ENCODE measurements at regions not wholly inside any gene's neighbourhood (a gene's known extent, or its start where the extent isn't known, plus 50 kb on each side); places are given as distances from the start of the nearest gene placed in this dataset.
"Not testable (repeated sequence)": the region's sequence is repeated elsewhere in the genome, so short reads cannot be mapped to it uniquely, and the experiment has no call there.

DNA sequence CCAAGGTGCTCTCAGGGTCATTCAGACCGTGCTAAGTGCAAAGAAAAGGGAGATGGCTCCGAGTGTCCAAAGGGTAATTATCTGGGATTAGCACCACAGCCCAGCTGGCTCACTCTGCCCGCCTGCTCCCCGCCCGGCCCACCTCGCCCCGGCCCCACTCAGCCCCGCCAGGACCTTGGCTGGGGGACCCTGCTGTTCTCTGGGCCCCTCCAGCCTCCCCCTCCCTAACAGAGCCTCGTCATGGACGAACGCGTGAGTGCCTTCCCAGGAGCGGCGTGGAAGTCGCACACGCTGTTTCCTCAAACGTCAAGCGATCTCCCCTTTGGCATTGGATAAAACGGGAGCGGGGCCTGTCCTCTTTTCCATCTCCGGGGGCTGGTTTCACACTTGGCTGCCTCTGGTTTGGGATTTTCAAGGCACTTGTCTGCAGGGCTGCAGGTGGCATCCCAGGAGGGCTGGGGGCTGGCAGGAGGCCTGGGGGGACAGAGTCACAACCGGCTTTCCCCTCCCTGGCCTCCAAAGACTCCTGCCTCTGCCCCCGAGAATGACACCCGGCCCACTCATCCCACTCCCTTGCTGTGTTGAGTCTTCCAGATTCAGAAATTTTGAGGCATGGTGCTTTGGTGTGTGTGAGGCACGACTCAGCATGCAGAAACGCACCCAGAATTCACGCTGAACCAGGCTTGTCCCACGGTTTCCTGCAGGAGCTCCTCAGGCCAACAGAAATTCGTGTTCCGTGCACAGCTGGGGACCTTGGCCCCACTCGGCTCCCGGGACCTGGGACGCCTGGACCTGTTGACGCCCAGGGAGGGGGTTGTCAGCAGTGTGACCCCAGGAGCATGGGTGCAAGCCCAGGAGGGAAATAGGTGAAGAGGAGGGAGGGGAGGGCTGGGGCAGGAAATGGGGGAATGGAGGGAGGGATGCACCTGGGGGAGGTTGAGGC is 110.0 kb downstream of the PDGFA start:
- DNase-seq (ENCODE audit: low read depth), result no peak

DNA sequence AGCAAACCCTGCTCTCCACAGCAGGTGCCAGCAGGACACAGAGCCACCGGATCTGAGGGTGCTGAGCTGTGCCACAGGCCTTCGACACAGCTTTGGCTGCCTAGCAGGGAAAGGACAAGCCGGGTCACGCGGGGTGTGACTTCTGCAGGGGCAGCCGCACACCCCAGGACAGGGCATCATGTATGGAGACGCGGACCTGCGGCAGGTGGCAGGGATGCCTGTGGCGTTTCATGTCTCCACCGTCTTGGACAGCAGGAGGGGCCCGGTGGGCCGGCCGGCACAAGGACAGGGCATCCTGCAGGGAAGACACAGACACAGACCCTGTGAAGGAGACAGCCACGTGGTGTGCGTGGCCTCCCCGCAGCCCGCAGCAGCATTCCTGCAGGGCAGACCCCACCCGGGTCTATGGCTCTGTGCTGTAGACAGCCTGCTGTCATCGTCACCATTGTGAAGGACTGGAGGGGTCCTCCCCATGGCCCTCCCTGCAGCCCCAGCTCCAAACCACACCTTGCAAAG is 109.2 kb downstream of the PDGFA start:
- DNase-seq (ENCODE audit: low read depth), result no peak

DNA sequence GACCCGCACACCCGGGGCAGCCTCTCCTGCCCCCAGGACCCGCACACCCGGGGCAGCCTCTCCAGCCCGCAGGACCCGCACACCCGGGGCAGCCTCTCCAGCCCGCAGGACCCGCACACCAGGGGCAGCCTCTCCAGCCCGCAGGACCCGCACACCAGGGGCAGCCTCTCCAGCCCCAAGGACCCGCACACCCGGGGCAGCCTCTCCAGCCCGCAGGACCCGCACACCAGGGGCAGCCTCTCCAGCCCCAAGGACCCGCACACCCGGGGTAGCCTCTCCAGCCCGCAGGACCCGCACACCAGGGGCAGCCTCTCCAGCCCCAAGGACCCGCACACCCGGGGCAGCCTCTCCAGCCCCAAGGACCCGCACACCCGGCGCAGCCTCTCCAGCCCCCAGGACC is 108.5 kb downstream of the PDGFA start:
- DNase-seq (ENCODE audit: low read depth), result not testable (repeated sequence)

DNA sequence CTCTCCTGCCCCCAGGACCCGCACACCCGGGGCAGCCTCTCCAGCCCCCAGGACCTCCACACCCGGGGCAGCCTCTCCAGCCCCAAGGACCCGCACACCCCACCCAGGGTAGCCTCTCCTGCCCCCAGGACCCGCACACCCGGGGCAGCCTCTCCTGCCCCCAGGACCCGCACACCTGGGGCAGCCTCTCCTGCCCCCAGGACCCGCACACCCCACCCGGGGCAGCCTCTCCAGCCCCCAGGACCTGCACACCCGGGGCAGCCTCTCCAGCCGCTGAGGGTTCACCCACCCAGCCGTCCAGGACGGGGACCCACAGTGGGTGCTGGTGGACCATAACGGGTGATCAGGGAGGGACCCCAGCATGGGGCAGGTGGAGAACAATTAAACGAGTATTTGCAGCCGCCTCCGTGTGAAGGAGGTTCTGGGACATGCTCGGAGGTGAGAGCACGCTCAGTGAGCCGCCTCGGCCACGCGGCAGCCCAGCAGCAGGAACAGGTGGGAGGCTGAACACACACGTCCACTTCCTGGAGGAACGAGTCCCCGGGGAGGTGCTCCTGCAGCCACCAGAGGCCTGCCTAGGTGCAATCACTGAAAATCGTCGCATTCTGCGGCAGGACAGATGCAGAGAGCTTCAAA is 107.9 kb downstream of the PDGFA start:
- no peak for DNase-seq (ENCODE audit: low read depth)

DNA sequence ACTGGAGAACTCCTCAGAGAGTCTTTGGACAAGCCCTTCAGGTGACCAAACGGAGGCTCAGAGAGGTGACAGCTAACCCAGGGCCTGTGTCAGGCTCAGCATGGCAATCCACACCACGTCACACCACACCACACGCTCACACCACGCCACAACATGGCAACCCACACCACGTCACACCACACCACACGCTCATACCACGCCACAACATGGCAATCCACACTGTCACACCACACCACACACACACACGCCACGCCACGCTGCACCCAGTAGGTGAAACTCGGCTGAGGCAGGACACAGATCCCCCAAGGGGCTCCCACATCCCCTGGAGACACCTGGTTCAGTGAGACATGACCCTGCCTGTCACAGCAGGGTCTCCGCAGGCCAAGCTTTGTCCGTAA is 107.3 kb downstream of the PDGFA start:
- no peak for DNase-seq (ENCODE audit: low read depth)

DNA sequence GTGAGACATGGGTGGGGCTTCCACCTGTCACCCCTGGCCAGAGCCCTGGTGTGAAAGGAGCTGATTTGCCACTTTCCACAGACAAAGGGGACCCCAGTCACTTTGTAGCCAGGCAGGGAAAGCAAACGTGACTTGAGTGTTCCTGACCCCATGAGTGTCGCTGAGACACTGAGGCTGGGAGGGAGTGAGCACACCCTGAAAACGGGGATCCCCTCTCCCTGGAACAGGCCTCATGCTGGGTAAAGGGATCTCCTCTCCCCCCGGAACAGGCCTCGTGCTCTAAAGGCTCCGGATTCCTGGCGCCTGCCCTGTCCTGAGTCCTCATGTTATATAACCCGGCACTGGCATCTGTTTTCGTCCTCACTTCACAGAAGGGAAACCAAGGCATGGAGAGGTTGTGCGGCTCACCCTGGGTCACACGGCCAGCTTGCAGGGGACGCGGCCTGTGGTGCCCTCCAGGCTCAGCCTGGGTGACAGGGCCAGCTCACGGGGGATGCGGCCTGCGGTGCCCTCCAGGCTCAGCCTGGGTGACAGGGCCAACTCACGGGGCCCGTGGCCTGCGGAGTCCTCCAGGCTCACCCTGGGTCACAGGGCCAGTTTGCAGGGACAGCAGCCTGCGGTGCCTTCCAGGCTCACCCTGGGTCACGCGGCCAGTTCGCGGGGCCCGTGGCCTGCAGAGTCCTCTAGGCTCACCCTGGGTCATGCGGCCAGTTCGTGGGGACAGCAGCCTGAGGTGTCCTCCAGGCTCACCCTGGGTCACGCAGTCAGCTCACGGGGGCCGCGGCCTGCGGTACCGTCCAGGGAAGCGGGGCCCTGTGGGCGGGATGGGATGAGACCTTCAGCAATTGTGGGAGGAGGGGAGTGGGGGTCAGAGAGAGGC is 104.7 kb downstream of the PDGFA start:
- DNase-seq (ENCODE audit: low read depth), result no peak

DNA sequence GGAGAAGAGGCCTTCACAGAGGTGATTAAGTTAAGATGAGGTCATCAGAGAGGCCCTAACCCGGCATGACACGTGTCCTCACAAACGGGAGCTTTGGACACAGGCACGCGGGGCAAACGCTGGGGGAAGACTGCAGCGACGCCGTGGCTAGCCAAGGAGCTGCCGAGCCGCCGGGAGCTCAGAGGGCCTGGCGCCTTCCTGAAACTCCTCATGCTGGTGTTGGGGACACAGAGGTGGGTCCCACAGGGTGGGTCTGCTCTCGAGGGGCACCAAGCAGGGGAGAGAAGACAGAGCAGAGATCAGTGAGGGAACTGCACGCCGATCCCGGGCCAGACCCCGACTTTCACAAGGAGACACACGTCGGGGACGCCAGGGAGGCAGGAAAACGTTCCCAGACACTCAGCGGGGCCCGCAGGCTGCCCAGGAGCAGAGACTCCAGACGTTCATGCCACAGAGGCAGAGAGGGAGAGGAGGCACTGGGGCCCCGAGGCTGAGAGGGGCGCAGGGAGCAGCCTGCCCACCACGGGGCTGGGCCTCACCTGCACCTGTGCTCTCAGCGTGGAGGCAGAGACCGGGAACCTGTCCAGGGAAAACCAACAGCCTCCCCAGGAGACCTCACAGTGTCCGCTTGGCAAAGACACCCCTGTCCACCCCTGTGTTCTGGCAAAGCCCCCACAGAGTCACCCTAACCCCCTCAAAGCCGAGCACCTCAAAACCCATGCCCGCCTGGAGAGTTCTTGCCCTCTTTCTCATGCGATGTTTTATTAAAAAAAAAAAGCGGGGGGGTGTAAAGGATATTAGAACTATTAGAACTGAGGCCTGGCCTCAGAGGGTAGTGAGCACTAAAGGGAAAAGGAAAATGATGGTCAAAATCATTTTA is 103.8 kb downstream of the PDGFA start:
- no peak for DNase-seq (ENCODE audit: low read depth)

DNA sequence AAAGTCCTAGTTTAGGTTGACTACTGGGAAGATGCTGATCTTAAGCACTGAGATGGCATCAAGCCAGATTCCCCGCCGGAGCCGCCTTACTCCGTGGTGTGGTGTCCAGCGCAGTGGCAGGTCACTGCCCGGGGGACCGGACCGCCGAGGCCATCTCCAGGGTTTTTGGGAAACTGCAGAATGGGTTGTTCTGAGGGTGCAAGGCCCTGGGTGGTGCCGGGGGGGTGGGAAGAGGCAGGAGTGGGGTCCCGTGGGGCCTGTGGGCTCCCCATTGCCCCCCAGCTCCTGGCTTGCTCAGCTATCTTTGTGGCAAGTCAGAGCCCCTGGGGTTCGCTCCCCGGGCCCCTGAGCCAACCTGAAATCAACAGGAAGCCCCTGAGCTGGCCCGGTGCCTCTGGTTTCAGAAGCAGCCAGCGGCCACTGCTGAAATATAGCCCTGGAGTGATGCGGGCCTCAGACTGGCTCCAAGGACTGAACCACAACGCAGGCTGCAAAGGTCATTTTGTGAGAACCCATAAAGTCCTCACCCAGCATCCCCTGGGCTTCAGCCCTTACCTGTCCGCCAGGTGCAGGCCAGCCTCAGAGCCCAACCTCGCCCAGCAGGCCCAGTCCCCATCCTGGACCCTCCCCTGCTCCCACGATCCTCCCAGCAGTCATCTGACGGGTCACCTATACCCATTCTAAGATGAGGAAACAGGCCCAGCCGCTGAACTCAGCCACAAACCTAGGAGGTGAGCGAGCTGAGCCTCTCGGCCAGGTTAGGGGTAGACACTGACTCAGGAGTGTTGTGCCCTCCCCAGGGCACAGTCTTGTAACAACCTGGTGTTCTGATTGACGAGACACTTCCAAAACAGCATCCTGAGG is 102.7 kb downstream of the PDGFA start:
- no peak for DNase-seq (ENCODE audit: low read depth)

DNA sequence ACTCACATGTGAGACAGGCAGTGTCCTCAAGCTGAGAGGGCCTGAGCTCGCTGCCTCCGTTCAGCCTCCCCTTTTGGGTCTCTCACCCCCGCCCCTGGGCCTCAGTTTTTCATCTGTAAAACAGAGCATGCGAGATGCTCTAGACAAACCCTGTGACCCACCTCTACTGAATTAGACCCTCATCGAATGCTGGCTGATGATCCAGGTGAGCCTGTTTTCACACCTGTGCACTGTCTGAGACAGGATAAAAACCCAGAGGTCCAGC is 102.1 kb downstream of the PDGFA start:
- no peak for DNase-seq (ENCODE audit: low read depth)

DNA sequence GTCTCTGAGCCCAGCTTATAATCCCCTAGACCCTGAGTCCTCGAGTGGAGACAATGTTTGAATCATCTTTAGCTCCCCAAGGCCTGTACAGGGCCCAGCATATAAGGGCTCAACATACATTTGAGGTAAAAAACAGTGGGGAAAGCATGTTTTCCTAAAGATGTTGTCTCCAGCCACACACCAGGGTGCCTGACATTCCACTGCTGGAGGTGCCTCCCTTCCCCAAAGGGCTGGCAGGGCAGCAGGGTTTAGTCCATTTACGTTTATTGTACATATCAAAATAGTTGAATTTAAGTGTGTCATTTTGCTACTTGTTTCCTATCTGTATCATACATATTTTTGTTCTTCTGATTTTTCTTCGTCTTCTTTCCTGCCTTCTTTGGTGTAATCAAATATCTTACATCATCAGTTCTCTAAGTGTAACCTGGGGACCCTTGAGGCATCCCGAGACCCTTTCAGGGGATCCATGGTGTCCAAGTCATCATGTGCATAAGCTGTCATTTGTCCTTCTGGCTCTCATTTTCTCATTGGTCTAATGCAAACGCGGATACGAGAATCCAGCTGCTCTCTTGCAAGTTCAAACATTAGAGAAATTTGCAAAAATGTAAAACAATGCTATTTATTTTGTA is 101.6 kb downstream of the PDGFA start:
- DNase-seq (ENCODE audit: low read depth), result no peak

DNA sequence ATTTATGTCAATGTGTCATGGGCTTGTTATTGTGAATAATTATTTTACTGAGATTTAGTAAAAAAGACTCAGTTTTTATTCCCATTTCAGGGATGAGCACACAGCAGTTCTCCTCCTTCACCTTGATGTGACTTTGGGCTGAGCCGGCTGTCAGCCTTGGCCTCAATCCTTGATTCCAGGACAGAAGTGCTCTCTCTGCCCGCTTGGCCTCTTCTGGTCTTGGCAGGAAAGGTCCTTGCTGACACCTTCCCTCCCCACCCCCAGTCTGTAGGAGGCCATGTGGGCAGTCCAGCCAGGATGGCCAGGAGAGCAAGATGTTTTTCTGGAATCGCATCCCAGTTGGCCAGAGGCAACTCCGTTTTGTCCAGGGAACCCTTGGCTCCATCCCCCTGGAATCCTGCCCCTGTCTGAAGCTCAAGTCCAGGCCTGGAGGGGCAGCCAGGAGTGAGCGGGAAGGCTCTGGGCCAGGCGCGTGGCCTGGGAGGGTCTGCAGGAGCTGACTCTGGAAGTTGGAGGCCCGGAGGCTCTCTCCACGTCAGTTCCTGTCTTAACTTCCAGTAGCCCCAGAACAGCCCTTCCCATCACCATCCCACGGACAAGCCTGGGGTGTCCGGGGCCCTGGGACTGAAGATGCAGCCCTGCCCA is 100.9 kb downstream of the PDGFA start:
- DNase-seq (ENCODE audit: low read depth), result no peak

DNA sequence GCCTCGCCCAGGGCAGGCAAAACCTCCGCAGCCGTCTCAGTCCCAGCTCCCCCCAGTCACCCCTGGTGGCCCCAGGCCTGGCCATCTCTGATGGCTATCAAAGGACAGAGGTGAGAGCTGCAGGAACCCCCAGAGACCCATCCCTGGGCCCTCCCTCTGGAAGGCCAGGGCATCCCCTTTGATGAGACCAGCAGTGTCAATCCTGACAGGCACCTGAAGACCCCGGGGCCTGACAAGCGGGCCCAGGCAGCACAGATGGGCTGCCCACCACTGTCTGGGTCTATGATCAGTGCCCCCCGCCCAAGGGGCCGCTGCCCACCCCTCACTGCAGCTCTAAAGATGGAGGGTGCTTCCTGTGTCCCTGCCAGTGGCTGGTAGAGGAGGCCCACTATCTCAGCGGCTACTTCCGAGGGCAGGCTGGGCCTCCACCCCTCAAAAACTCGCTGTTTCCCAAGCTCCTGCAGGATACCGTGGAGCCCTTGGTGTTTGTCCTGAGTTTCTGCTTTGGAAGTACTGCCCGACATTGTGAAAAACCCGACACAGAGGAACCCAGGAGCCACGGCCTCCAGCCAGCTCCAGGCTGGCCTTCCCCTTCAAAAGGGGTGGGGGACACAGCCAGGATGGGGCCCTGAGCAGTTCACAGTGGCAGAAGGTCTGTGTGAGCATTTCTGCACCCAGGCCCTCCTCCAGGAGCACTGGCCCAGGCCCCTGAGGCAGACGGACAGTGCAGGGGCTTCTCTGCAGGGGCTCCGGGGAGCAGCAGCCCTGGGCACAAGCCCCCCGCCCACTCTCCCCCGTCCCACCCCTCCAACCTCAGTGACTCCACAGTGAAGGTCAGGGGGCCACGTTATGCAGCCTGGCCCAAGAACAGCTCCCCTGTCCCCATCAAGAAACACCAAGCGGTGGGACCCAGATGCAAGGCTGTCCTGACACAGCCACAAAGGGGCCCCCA is 99.2 kb downstream of the PDGFA start:
- no peak for DNase-seq (ENCODE audit: low read depth)

DNA sequence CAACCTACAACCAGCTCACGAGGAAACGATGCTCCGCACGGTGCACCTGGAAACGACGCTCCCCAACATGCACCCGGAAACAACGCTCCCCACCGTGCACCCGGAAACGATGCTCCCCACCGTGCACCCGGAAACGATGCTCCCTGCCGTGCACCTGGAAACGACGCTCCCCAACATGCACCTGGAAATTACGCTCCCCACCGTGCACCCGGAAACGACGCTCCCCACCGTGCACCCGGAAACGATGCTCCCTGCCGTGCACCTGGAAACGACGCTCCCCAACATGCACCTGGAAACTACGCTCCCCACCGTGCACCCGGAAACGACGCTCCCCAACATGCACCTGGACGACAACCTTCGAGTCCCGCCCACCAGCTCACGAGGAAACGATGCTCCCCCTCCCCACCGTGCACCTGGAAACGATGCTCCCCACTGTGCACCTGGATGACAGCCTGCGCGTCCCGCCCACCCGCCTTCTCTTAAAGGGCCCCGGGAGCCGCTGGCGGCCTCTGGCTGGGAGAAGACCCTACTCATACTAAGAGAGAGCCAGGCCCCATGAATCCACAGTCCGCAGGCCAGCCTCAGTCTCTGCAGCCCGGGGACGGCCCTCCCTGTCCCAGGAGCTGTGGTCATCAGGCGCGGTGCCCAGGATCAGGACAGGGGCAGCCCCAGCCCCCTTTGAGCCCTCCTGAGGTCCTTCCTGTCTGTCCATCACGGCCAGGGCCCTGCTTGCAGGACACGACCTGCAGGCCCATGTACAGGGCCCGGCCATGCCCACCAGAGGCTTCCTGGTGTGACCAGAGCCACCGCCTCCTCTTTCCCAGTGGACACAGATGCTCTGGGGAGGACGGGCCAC is 98.3 kb downstream of the PDGFA start:
- no peak for DNase-seq (ENCODE audit: low read depth)

DNA sequence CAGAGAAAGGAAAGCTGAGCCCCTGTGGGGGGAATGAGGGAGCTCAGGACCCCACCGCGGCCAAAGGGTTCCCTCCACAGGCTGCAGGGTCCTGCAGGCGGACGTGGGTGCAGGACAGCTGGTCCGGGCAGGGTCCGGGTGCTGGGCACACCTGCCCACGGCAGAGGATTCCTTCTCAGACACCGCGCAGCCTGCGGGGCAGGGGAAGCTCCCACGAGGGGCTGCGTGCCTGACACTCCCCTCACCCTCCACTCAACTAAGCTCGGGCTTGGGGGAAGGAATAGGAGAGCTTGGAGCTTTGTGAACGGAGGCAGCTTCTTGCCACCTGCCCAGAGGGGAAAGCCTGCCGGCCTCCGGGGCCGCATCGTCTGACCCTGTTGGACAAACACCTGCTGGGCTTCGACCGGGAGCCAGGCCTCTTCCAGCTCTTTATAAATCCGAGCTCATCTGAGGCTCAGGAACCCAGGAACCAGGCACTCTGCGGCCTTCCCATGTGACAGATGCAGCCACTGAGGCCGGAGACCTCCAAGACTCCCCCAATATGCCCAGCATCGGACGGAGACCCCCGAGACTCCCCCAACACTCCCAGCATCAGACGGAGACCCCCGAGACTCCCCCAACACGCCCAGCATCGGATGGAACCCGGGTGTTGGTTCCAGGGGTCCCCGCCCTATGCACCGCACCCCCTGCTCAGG is 97.3 kb downstream of the PDGFA start:
- no peak for DNase-seq (ENCODE audit: low read depth)

DNA sequence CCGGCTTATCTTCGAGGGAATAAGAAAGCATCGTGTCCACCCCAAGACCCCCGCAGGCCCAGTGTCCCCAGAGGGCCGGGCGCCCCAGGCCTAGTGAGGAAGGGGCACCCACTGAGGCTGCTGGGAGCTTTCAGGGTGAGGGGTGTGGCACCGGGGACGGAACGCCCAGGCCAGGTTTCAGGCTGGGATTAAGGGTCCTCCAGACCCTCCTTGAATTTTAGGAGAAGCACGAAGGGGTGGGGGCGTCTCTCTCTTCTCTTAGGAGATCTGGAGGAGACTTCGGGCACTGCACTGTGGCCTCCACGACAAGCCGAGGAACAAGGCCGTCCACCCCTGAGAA is 96.8 kb downstream of the PDGFA start:
- no peak for DNase-seq (ENCODE audit: low read depth)

DNA sequence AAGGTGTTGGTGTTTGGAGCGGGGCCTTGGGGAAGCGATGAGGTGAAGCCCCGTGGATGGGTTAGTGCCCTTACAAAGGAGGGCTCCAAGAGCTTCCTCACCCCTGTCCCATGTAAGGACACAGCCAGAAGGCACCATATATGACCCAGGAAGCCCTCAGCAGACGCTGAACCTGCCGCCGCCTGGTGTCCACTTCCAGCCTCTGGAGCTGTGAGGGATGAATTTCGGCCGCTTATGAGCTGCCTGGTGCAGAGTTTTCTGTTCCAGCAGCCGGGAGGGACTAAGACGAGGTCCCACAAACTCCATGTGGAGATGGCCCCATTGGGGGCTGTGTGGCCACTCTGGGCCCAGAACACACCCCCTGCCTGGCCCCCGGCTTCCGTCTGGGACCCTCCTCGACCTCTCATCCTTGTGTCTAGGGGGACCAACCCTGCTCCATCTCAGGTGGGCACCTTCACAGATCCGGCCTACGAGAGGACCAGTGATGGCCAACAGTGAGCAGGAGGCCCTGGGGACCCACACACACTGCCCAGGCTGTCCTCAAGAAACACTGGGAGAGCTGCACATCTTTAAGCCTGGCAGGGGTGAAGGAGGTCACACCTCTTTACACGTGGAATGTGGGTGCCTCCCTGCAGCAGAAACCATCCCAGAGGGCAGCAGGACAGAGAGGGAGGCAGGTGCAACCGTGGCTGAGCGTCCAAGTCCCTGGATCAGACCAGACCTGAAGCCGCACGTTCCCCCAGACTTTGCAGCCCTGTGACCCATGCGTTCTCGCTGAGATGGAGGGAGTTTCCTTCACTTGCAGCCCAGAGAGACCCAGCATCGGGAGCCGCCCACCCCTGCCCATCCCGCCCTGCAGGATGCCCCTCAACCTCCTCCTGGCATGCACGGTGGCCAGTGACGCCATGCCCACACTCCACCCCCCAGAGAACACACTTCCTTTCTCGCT is 96.1 kb downstream of the PDGFA start:
- DNase-seq (ENCODE audit: low read depth), result no peak

Measured in T follicular helper cell (primary cell).